Spleen (tissue), 11 donors: ENCODE measurements at regions not wholly inside any gene's neighbourhood (a gene's known extent, or its start where the extent isn't known, plus 50 kb on each side); places are given as distances from the start of the nearest gene placed in this dataset.

Experiments used
- DNase-seq: peaks from one replicate; pipeline ENCODE4 v3.0.0-alpha.2; 2020
- H3K27ac ChIP-seq, 8 donors: fragments of 200-600 bp; sonication (generic) in 7 of 8; 1 replicate in 4 of 8; 2 replicates in 4 of 8; pipeline versions ENCODE4 v1.5.0 to v1.8.0; 2016 to 2021; ENCODE audit warnings: inconsistent platforms in 4 of 8, mild to moderate bottlenecking in 4 of 8, moderate library complexity in 1 of 8
- H3K27me3 ChIP-seq, 7 donors: fragments of 200-600 bp; sonication (generic) in 6 of 7; replicated peaks in 1 of 7; 1 replicate in 4 of 7; 2 replicates in 3 of 7; pipeline versions ENCODE4 v1.5.0 to v1.8.0; 2016 to 2021; ENCODE audit warnings: inconsistent platforms in 3 of 7, mild to moderate bottlenecking in 1 of 7
- H3K36me3 ChIP-seq, 6 donors: fragments of 200-600 bp; sonication (generic) in 5 of 6; 1 replicate in 4 of 6; 2 replicates in 2 of 6; pipeline versions ENCODE4 v1.5.0 to v1.8.0; 2016 to 2021; ENCODE audit warnings: inconsistent platforms in 2 of 6
- H3K4me1 ChIP-seq, 6 donors: fragments of 200-600 bp; sonication (generic) in 5 of 6; 1 replicate in 3 of 6; 2 replicates in 3 of 6; pipeline versions ENCODE4 v1.5.0 to v1.8.0; 2016 to 2021; ENCODE audit warnings: inconsistent platforms in 3 of 6
- H3K4me3 ChIP-seq, 8 donors: fragments of 200-600 bp; sonication (generic) in 7 of 8; 1 replicate in 4 of 8; 2 replicates in 4 of 8; pipeline versions ENCODE4 v1.5.0 to v1.8.0; 2016 to 2021; ENCODE audit warnings: inconsistent platforms in 4 of 8, mild to moderate bottlenecking in 4 of 8, moderate library complexity in 2 of 8
- H3K9me3 ChIP-seq, 8 donors: fragments of 200-600 bp; sonication (generic) in 7 of 8; 1 replicate in 4 of 8; 2 replicates in 4 of 8; pipeline versions ENCODE4 v1.5.0 to v1.8.0; 2016 to 2021; ENCODE audit warnings: inconsistent platforms in 4 of 8
- POLR2A ChIP-seq, 3 donors: fragments of 450-650 bp; IDR thresholded peaks; one replicate each; pipeline ENCODE4 v1.5.1; 2017; ENCODE audit warnings: antibody characterized with exemption in 3 of 3, mild to moderate bottlenecking in 1 of 3
- POLR2AphosphoS5 ChIP-seq, 3 donors: sonication (generic); formaldehyde crosslinking; IDR thresholded peaks; one replicate each; pipeline ENCODE4 v1.5.1; 2017; ENCODE audit warnings: antibody characterized with exemption in 3 of 3
- WGBS, 5 donors: extraction: QIAGEN DNeasy Blood & Tissue Kit in 3 of 5; methylation state at CpG; one replicate each; pipeline versions ENCODE4 v1.1.5 to v1.1.7; 2013 to 2018; 5-methylcytosine and 5-hydroxymethylcytosine counted together
- intact Hi-C: fragments of 100-400 bp; cut with DNase I; formaldehyde crosslinking; loops from one replicate; pipeline ENCODE4 v1.15.0; 2023; ENCODE audit warnings: low total_unique reads
- TF ChIP-seq, protein P1 (sequence below), 11 experiments: fragments of 200-600 bp in 7 of 11; fragments of 450-650 bp in 4 of 11; sonication (generic) in 4 of 11; IDR thresholded peaks in 8 of 11; conservative IDR thresholded peaks in 3 of 11; 1 replicate in 7 of 11; 2 replicates in 4 of 11; pipeline versions ENCODE4 v1.4.0 to v1.8.0; 2016 to 2021; ENCODE audit warnings: antibody characterized with exemption in 11 of 11, inconsistent platforms in 4 of 11, mild to moderate bottlenecking in 1 of 11
- donor health status: healthy with polysubstance abuse.
- donor health status: DM: no; HTN: no; CAD: no; lungs with moderate emphysema.
- donor health status: DM: no; HTN: no; CAD: no.
- donor health status: Bipolar disorder and iron deficiency.
- donor health status: healthy.
- donor health status: DM: no; HTN: no; CAD: no.
- donor health status: DM: yes; HTN: yes; CAD: no.

DNA sequence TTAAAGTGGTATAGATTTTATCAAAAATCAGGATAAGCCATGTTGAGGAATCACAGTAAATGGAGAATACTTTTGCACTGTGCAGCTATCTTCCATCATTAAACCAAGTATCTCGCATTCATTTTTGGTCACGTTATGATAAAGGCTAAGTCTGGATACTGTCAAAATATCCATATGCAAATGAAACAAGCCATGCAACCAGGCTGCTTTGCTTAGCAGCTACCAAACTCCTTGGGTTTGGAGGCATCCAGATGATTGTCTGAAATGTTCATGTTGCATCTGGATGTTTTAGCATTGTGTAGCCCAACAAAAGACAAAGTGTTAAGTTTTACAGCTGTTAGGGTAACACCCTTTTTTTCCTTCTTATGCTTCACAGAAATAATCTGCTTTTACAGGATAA is 322.9 kb upstream of the MDFIC2 start:
- Histone ChIP-seq H3K4me3 (no peak overlapping the region), H3K36me3 (no peaks in the 10 kb centered on the region), H3K27me3 (no peaks in the 10 kb centered on the region), H3K9me3 (peaks cover 0 to 10% (median 3%) of the 10 kb centered on the region in 8 donors), H3K4me1 (no peaks in the 10 kb centered on the region), H3K27ac (no peak overlapping the region)
- intact Hi-C loops, result no loop called here
- DNase-seq, result no peak
- TF ChIP-seq POLR2A (IDR thresholded peaks at IDR 0.05) (no peak), POLR2AphosphoS5 (IDR thresholded peaks at IDR 0.05) (no peak)
- TF ChIP-seq, protein P1, sequence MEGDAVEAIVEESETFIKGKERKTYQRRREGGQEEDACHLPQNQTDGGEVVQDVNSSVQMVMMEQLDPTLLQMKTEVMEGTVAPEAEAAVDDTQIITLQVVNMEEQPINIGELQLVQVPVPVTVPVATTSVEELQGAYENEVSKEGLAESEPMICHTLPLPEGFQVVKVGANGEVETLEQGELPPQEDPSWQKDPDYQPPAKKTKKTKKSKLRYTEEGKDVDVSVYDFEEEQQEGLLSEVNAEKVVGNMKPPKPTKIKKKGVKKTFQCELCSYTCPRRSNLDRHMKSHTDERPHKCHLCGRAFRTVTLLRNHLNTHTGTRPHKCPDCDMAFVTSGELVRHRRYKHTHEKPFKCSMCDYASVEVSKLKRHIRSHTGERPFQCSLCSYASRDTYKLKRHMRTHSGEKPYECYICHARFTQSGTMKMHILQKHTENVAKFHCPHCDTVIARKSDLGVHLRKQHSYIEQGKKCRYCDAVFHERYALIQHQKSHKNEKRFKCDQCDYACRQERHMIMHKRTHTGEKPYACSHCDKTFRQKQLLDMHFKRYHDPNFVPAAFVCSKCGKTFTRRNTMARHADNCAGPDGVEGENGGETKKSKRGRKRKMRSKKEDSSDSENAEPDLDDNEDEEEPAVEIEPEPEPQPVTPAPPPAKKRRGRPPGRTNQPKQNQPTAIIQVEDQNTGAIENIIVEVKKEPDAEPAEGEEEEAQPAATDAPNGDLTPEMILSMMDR (IDR thresholded peaks at IDR 0.05 in 8 of 11, conservative IDR thresholded peaks at IDR 0.05 in 3 of 11), result no peak
- 47 to 70% (median 49%) methylated on average over 2 of the region's 2 CpGs for WGBS, 5 donors

DNA sequence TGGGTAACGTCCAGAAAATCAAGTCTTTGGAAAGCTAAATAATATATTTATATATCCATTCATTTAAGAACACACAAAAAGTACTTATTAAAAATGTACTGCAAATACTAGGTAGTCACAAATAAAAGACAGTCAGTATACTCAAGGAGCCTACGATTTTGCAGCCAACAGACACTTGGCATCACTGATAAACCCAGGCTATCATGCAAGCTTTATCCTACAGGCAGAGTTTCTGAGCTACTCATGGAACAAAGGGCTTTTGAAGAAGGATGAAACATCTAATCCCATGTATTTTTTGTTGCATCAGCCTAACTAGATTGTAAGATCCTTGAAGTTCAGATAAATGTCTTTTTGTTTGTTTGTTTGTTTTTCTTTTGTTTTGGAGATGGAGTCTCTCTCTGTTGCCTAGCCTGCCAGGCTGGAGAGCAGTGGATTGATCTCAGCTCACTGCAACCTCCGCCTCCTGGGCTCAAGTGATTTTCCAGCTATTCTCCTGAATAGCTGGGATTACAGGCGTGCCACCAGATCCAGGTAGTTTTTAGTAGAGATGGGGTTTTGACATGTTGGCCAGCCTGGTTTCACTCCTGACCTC is 319.4 kb upstream of the MDFIC2 start:
- Histone ChIP-seq H3K4me3 (no peak overlapping the region), H3K27me3 (no peaks in the 10 kb centered on the region), H3K27ac (no peak overlapping the region), H3K9me3 (no peaks in the 10 kb centered on the region), H3K4me1 (no peaks in the 10 kb centered on the region), H3K36me3 (no peaks in the 10 kb centered on the region)
- WGBS, 5 donors, result 72 to 83% (median 74%) methylated on average over 4 of the region's 4 CpGs
- TF ChIP-seq POLR2AphosphoS5 (IDR thresholded peaks at IDR 0.05) (no peak), POLR2A (IDR thresholded peaks at IDR 0.05) (no peak)
- TF ChIP-seq, protein P1 (IDR thresholded peaks at IDR 0.05 in 8 of 11, conservative IDR thresholded peaks at IDR 0.05 in 3 of 11), result no peak
- intact Hi-C loops, result no loop called here
- no peak for DNase-seq

- H3K9me3 ChIP-seq, result no peaks in the 10 kb centered on the region
- intact Hi-C loops, result no loop called here
- no peak overlapping the region for H3K27ac ChIP-seq
- TF ChIP-seq, protein P1 (IDR thresholded peaks at IDR 0.05 in 8 of 11, conservative IDR thresholded peaks at IDR 0.05 in 3 of 11), result no peak
- no peak for TF ChIP-seq POLR2AphosphoS5 (IDR thresholded peaks at IDR 0.05)
- TF ChIP-seq POLR2A (IDR thresholded peaks at IDR 0.05), result no peak
- 80 to 88% (median 81%) methylated on average over 1 of the region's 1 CpG for WGBS, 5 donors
- H3K4me1 ChIP-seq, result no peaks in the 10 kb centered on the region
- H3K4me3 ChIP-seq, result no peak overlapping the region
- DNase-seq, result no peak
- H3K36me3 ChIP-seq, result no peaks in the 10 kb centered on the region
- no peaks in the 10 kb centered on the region for H3K27me3 ChIP-seq
Measured at GRCh38 chr3:70621451-70621850, 309.0 kb upstream of the MDFIC2 start.

DNA sequence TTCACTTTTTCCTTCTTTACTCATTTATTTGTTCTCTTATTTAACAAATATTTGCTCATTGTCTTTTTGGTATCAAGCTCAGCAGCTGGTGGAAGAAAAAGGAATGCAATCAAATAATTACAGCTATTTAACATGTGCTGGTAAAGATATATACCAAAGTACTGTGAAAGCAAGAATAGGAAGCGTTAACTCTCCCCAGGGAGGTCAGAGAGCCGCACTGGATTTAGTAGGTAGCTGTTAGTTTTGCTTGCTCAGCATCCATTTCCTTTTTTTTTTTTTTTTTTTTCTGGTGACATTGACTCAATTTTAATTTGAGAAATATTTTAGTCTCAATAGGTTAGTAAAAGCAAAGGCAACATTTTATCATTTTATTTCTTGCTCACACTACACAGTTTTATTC is 308.5 kb upstream of the MDFIC2 start:
- H3K4me1 ChIP-seq, result no peaks in the 10 kb centered on the region
- no peak overlapping the region for H3K4me3 ChIP-seq
- H3K27me3 ChIP-seq, result no peaks in the 10 kb centered on the region
- no peaks in the 10 kb centered on the region for H3K9me3 ChIP-seq
- TF ChIP-seq, protein P1 (IDR thresholded peaks at IDR 0.05 in 8 of 11, conservative IDR thresholded peaks at IDR 0.05 in 3 of 11), result no peak
- TF ChIP-seq POLR2AphosphoS5 (IDR thresholded peaks at IDR 0.05), result no peak
- TF ChIP-seq POLR2A (IDR thresholded peaks at IDR 0.05), result no peak
- H3K27ac ChIP-seq, result no peak overlapping the region
- H3K36me3 ChIP-seq, result no peaks in the 10 kb centered on the region
- DNase-seq, result no peak
- intact Hi-C loops, result no loop called here
- 49 to 70% (median 62%) methylated on average over 2 of the region's 2 CpGs for WGBS, 5 donors
